Liver (tissue), 3 donors: ENCODE measurements at regions not wholly inside any gene's neighbourhood (a gene's known extent, or its start where the extent isn't known, plus 50 kb on each side); places are given as distances from the start of the nearest gene placed in this dataset.

Experiments
- CTCF ChIP-seq: fragments of 150-350 bp; IDR thresholded peaks from 2 replicates; pipeline ENCODE4 v1.5.1; 2017; ENCODE audit warnings: improper control_type of control experiment, low read depth, low read length; ENCODE audit not compliant: missing input control
- FOXA1 ChIP-seq: IDR thresholded peaks from 2 replicates; pipeline ENCODE4 v1.6.1; 2016; ENCODE audit warnings: antibody characterized with exemption
- GABPA ChIP-seq, 2 donors: IDR thresholded peaks in 1 of 2; conservative IDR thresholded peaks in 1 of 2; 2 replicates each; pipeline ENCODE4 v1.6.1; 2016; ENCODE audit warnings: antibody characterized with exemption in 2 of 2, mild to moderate bottlenecking in 1 of 2, moderate library complexity in 1 of 2
- HNF4A ChIP-seq, 2 donors: conservative IDR thresholded peaks; 2 replicates each; pipeline ENCODE4 v1.6.1; 2016; ENCODE audit warnings: antibody characterized with exemption in 2 of 2, mild to moderate bottlenecking in 2 of 2
- JUND ChIP-seq, 2 donors: IDR thresholded peaks; 2 replicates each; pipeline ENCODE4 v1.6.1; 2016; ENCODE audit warnings: antibody characterized with exemption in 2 of 2
- MAX ChIP-seq: IDR thresholded peaks from 2 replicates; pipeline ENCODE4 v1.6.1; 2016; ENCODE audit warnings: antibody characterized with exemption
- NR2F2 ChIP-seq: IDR thresholded peaks from 2 replicates; pipeline ENCODE4 v1.6.1; 2016; ENCODE audit warnings: antibody characterized with exemption
- RAD21 ChIP-seq, 2 donors: IDR thresholded peaks; 2 replicates each; pipeline ENCODE4 v1.6.1; 2016; ENCODE audit warnings: antibody characterized with exemption in 2 of 2, mild to moderate bottlenecking in 2 of 2
- SP1 ChIP-seq: IDR thresholded peaks from 2 replicates; pipeline ENCODE4 v1.6.1; 2018; ENCODE audit warnings: antibody characterized with exemption, mild to moderate bottlenecking
- TAF1 ChIP-seq: conservative IDR thresholded peaks from 2 replicates; pipeline ENCODE4 v1.6.1; 2016; ENCODE audit warnings: antibody characterized with exemption, mild to moderate bottlenecking
- donor health status: healthy.
- donor health status: healthy.

- no peak for TF ChIP-seq SP1
- no peak for TF ChIP-seq CTCF
- no peak for TF ChIP-seq MAX
- TF ChIP-seq GABPA (IDR thresholded peaks at IDR 0.05 in 1 of 2, conservative IDR thresholded peaks at IDR 0.05 in 1 of 2), result no peak
- TF ChIP-seq RAD21 (IDR thresholded peaks at IDR 0.05), result no peak
- no peak for TF ChIP-seq FOXA1
- no peak for TF ChIP-seq JUND (IDR thresholded peaks at IDR 0.05)
- TF ChIP-seq NR2F2, result no peak
- TF ChIP-seq TAF1, result no peak
- no peak for TF ChIP-seq HNF4A (conservative IDR thresholded peaks at IDR 0.05)
Measured at GRCh38 chr2:63669596-63669995, 80.8 kb downstream of the MDH1 start.
